ENCODE measurements at regions not wholly inside any gene's neighbourhood (a gene's known extent, or its start where the extent isn't known, plus 50 kb on each side); places are given as distances from the start of the nearest gene placed in this dataset.
"Not testable (repeated sequence)": the region's sequence is repeated elsewhere in the genome, so short reads cannot be mapped to it uniquely, and the experiment has no call there.

DNA sequence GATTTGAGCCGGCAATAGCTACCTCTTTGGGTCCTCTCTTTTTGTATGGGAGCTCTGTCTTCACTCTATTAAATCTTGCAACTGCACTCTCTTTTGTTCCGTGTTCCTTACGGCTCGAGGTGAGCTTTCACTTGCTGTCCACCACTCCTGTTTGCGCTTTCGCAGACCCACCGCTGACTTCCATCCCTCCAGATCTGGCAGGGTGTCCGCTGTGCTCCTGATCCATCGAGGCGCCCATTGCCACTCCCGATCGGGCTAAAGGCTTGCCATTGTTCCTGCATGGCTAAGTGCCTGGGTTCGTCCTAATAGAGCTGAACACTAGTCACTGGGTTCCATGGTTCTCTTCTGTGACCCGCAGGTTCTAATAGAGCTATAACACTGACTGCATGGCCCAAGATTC, 304.9 kb upstream of the MDFIC2 start:
- H3K36me3 Mint-ChIP-seq (ENCODE audit: low read depth); DNase-seq; CTCF ChIA-PET; H3K27me3 Mint-ChIP-seq; H3K4me3 Mint-ChIP-seq; H3K27ac Mint-ChIP-seq; POLR2A ChIA-PET; H3K9me3 Mint-ChIP-seq; H3K4me1 Mint-ChIP-seq: not testable (repeated sequence)

DNA sequence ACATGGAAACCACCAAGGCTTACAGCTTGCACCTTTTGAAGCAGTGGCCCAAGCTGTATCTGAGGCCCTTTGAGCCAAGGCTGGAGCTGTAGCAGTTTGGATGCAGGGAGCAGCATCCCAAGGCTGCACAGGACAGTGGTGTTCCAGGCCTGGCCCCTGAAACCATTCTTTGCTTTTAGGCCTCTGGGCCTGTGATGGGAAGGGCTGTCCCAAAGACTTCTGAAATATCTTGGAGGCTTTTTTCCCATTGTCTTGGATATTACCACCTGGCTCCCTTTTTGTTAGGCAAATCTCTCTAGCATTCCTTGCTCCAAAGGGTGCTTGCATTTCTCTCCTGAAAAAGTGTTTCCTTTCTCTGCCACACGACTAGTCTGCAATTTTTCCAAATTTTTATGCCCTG, 302.8 kb upstream of the MDFIC2 start:
- Mint-ChIP-seq H3K4me3 (no peak overlapping the region), H3K36me3 (ENCODE audit: low read depth) (no peaks in the 10 kb centered on the region), H3K27ac (no peak overlapping the region), H3K27me3 (peaks cover 7% of the 10 kb centered on the region), H3K4me1 (no peaks in the 10 kb centered on the region), H3K9me3 (no peaks in the 10 kb centered on the region)
- POLR2A ChIA-PET: no interaction called here
- CTCF ChIA-PET: no interaction called here
- no peak for DNase-seq

DNA sequence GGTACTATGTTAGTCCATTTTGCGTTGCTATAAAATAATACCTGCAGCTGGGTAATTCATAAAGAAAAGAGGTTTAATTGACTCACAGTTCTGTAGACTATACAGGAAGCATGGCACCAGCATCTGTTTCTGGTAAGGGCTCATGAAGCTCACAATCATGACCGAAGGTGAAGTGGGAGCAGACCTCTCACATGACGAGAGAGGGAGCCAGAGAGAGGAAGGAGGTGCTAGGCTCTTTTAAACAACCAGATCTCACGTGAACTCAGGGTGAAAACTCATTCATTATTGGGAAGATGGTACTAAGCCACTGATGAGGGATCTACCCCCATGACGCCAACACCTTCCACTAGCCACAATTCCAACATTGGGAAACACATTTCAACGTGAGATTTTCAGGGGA, 301.7 kb upstream of the MDFIC2 start:
- no peaks in the 10 kb centered on the region for H3K9me3 Mint-ChIP-seq
- peaks cover 1% of the 10 kb centered on the region for H3K27me3 Mint-ChIP-seq
- H3K36me3 Mint-ChIP-seq (ENCODE audit: low read depth): no peaks in the 10 kb centered on the region
- no peak overlapping the region for H3K27ac Mint-ChIP-seq
- no peak for DNase-seq
- CTCF ChIA-PET: no interaction called here
- POLR2A ChIA-PET: no interaction called here
- H3K4me1 Mint-ChIP-seq: no peaks in the 10 kb centered on the region
- H3K4me3 Mint-ChIP-seq: no peak overlapping the region

DNA sequence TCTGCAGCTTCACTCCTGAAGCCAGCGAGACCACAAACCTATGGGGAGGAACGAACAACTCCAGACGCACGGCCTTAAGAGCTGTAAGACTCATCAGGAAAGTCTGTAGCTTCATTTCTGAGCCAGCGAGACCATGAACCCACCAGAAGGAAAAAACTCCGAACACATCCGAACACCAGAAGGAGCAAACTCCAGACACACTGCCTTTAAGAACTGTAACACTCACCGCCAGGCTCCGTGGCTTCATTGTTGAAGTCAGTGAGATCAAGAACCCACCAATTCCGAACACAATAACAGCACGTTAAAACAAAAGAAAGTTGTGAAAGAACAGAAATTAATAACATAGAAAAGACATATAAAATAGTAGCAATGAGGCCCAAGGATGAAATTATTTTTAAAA, 300.5 kb upstream of the MDFIC2 start:
- Mint-ChIP-seq H3K27me3 (peaks cover 2% of the 10 kb centered on the region), H3K9me3 (no peaks in the 10 kb centered on the region), H3K27ac (no peak overlapping the region), H3K4me3 (no peak overlapping the region), H3K36me3 (ENCODE audit: low read depth) (no peaks in the 10 kb centered on the region), H3K4me1 (no peaks in the 10 kb centered on the region)
- CTCF ChIA-PET: no interaction called here
- POLR2A ChIA-PET: no interaction called here
- no peak for DNase-seq

DNA sequence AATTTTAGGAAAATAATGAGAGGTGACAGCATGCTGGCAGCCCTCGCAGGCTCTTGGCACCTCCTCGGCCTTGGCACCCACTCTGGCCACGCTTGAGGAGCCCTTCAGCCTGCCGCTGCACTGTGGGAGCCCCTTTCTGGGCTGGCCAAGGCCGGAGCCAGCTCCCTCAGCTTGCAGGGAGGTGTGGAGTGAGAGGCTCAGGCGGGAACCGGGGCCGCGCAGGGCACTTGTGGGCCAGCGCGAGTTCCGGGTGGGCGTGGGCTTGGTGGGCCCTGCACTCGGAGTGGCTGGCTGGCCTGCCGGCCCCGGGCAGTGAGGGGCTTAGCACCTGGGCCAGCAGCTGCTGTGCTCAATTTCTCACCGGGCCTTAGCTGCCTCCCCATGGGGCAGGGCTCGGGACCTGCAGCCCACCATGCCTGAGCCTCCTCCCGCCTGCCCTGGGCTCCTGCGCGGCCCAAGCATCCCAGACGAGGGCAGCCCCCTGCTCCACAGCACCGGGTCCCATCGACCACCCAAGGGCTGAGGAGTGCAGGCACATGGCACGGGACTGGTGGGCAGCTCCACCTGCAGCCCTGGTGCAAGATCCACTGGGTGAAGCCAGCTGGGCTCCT, 299.3 kb upstream of the MDFIC2 start:
- H3K27ac Mint-ChIP-seq; DNase-seq; H3K9me3 Mint-ChIP-seq; CTCF ChIA-PET; H3K4me1 Mint-ChIP-seq; H3K36me3 Mint-ChIP-seq (ENCODE audit: low read depth); H3K4me3 Mint-ChIP-seq; H3K27me3 Mint-ChIP-seq; POLR2A ChIA-PET: not testable (repeated sequence)

DNA sequence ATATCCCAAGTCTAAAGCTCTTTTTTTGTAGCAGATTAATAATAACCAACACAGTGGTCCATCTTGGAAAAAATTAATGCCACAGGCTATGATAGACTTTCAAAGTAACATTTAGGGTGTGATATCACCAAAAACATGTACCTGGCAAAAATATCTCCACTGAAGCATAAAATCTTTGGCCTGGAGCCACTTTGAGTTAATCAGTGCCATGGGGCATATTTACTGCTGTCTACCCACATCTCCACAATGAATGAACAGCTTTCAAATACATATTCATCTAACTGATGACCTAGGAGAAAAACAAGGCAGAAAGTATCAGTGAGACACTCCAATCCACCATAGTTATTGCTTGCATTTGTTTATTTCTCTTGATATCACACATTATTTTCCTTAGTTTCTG, 296.0 kb upstream of the MDFIC2 start:
- no peaks in the 10 kb centered on the region for H3K4me1 Mint-ChIP-seq
- DNase-seq: no peak
- no peaks in the 10 kb centered on the region for H3K36me3 Mint-ChIP-seq (ENCODE audit: low read depth)
- no peaks in the 10 kb centered on the region for H3K9me3 Mint-ChIP-seq
- ChIA-PET CTCF (no interaction called here), POLR2A (no interaction called here)
- peaks cover 6% of the 10 kb centered on the region for H3K27me3 Mint-ChIP-seq
- no peak overlapping the region for H3K27ac Mint-ChIP-seq
- no peak overlapping the region for H3K4me3 Mint-ChIP-seq

DNA sequence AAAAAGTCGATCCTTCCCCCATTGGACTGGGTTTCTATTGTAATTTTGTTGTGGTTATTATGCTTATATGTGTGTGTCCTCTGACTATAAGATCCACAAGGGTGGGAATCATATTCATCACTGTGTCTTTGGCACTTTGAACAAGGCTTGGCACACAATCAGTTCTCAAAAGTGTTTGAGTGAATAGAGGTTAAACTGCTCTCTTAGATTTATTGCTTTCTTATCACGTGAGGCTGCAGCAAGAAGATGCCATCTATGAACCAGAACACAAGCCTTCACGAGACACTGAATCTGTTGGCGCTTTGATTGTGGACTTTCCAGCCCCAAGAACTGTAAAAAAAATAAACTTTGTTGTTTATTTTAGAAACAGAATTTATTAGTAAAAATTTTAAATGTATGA, 295.0 kb upstream of the MDFIC2 start:
- Mint-ChIP-seq H3K27ac (no peak overlapping the region), H3K4me3 (no peak overlapping the region), H3K4me1 (no peaks in the 10 kb centered on the region), H3K9me3 (no peaks in the 10 kb centered on the region), H3K36me3 (ENCODE audit: low read depth) (no peaks in the 10 kb centered on the region), H3K27me3 (peaks cover 6% of the 10 kb centered on the region)
- ChIA-PET CTCF (no interaction called here), POLR2A (no interaction called here)
- no peak for DNase-seq

DNA sequence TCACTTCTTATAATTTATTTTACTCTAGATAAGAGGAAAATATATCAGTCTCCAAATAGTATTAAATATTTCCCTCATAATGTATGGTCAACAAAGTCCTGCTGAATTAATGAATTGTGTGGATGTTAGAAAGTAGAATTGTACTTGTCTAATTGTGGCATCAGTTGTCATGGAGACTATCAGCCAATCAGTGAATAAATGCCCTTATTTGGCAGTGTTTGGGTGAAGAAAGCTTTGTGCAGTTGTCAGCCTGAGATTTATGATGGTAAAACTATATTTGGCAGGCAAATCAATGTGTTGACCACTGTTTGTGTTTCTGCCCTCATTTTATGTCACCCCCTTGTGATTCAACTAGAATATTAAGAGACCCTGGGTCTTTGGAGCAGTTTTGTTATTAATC, 293.6 kb upstream of the MDFIC2 start:
- DNase-seq: no peak
- no peaks in the 10 kb centered on the region for H3K9me3 Mint-ChIP-seq
- no peaks in the 10 kb centered on the region for H3K4me1 Mint-ChIP-seq
- H3K4me3 Mint-ChIP-seq: no peak overlapping the region
- ChIA-PET POLR2A (no interaction called here), CTCF (no interaction called here)
- H3K27ac Mint-ChIP-seq: no peak overlapping the region
- H3K36me3 Mint-ChIP-seq (ENCODE audit: low read depth): no peaks in the 10 kb centered on the region
- peaks cover 6% of the 10 kb centered on the region for H3K27me3 Mint-ChIP-seq

DNA sequence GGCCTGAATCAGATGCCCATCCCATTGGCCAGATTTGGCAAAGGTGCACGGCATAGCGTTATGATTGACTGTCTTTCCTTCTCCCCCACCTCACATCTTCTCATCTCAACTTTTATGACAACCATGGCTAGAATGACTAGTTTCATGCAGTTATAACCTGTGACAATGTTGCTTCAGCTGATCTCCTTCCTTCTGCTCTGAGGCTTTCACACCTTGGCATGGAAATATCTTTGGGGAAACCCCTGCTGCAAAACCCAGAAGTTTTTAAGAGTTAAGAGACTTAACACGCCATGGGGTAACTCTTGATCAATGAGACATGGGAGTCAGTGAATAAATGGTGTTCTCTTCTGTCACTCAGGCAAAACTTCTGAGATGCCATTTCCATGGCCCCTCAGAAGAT, 290.7 kb upstream of the MDFIC2 start:
- POLR2A ChIA-PET: no interaction called here
- no peak overlapping the region for H3K27ac Mint-ChIP-seq
- H3K4me1 Mint-ChIP-seq: no peaks in the 10 kb centered on the region
- no peaks in the 10 kb centered on the region for H3K9me3 Mint-ChIP-seq
- no peak for DNase-seq
- CTCF ChIA-PET: no interaction called here
- no peak overlapping the region for H3K4me3 Mint-ChIP-seq
- no peaks in the 10 kb centered on the region for H3K36me3 Mint-ChIP-seq (ENCODE audit: low read depth)
- peaks cover 3% of the 10 kb centered on the region for H3K27me3 Mint-ChIP-seq

DNA sequence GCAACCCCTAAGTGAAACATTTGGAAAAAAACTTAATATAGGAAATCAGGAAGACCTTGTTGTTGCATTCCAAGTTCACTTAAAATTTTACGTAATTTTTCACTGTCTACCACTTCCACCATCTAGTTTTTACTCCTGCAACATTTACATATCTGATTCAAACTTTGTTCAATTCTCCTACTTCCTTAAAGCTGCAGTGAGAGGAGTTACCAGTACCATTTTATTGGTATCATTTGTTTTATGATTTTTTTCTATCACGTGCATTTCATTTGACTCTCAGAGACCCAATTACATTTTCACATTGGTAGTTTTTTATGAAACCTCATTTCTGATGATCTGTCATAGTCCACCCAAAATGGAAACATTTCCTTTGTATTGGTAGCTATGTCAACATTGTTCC, 284.9 kb upstream of the MDFIC2 start:
- no peaks in the 10 kb centered on the region for H3K9me3 Mint-ChIP-seq
- H3K4me3 Mint-ChIP-seq: no peak overlapping the region
- ChIA-PET POLR2A (no interaction called here), CTCF (no interaction called here)
- H3K36me3 Mint-ChIP-seq (ENCODE audit: low read depth): no peaks in the 10 kb centered on the region
- no peaks in the 10 kb centered on the region for H3K4me1 Mint-ChIP-seq
- no peak overlapping the region for H3K27ac Mint-ChIP-seq
- H3K27me3 Mint-ChIP-seq: peaks cover 2% of the 10 kb centered on the region
- DNase-seq: no peak

DNA sequence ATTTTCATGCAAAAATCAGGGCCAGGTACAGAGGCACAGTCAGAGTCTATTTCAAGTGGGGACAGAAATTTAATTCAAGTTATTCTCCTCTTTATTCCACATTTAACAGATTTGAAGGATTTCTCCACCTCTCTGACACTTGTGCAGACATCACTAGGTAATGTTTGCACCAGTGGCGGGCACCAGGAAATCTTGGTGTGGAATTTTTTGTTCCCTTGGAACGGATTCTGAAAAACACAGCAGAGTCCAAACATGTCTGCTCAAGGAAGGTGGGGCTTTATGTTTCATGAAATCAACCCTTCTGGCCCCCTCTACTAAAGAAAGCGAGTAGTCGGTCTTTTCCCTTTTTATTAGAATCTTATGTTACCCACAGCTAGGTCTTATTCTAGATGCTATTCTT, 271.2 kb upstream of the MDFIC2 start:
- no peaks in the 10 kb centered on the region for H3K36me3 Mint-ChIP-seq (ENCODE audit: low read depth)
- POLR2A ChIA-PET: no interaction called here

DNA sequence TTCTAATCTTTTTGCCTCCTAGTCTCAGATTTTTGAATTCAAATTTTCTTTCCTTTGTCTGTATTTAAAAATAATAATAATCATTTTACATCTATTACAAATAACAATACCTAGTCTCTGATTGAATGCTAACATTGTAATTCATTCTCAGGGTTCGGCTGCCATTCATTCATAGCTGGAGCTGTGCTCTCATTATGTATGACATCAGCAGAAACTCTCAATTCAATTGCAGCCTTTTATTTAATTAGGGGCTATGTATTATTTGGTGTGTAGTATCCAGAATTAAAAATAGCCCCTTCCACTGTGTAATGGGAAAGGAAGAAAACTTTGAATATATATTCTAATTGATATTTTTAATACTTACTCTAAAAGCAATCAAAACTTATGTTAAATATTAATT, 270.4 kb upstream of the MDFIC2 start:
- Mint-ChIP-seq H3K9me3 (no peaks in the 10 kb centered on the region), H3K27ac (no peak overlapping the region), H3K4me3 (no peak overlapping the region), H3K27me3 (peaks cover 17% of the 10 kb centered on the region), H3K36me3 (ENCODE audit: low read depth) (no peaks in the 10 kb centered on the region), H3K4me1 (no peaks in the 10 kb centered on the region)
- ChIA-PET POLR2A (no interaction called here), CTCF (no interaction called here)
- no peak for DNase-seq

More for the DNA sequence above, 271.2 kb upstream of the MDFIC2 start:
- Mint-ChIP-seq H3K4me3 (no peak overlapping the region), H3K9me3 (no peaks in the 10 kb centered on the region), H3K27me3 (peaks cover 13% of the 10 kb centered on the region), H3K4me1 (no peaks in the 10 kb centered on the region), H3K27ac (no peak overlapping the region)
- CTCF ChIA-PET: no interaction called here
- no peak for DNase-seq

DNA sequence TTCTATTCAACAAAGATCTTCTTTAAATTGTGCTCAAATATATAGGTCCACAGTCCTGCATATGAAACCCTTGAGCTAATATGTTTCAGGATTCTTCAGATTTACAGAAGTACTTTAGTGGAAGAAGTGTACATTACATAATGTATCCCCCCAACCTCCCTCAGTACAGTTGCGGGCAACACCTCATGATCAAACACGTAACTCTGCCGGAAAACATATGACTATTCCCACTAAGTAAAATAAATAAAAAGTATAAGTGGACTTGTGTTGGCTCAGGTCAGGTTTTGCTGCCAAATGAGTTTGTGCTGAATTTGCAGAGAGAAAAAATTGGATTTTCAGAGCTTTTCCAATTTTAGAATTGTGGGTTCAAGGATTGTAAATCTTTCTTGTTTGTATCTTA, 267.6 kb upstream of the MDFIC2 start:
- CTCF ChIA-PET: no interaction called here
- Mint-ChIP-seq H3K4me1 (no peaks in the 10 kb centered on the region), H3K36me3 (ENCODE audit: low read depth) (no peaks in the 10 kb centered on the region), H3K27me3 (peaks cover 13% of the 10 kb centered on the region), H3K27ac (no peak overlapping the region), H3K4me3 (no peak overlapping the region), H3K9me3 (no peaks in the 10 kb centered on the region)
- POLR2A ChIA-PET: no interaction called here
- DNase-seq: no peak

DNA sequence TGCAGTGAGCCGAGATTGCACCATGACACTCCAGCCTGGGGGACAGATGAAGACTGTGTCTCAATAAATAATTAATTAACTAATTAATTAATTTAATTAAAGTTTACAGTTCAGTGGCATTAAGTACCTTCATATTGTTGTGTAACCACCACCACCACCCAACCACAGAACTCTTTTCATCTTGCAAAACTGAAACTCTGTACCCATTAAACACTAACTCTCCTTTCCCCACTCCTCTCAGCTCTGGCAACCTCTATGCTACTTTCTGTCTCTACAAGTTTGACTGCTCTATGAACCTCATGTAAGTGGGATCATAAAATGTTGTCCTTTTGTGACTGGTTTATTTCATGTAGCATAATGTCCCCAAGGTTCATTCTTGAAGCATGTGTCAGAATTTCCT, 259.3 kb upstream of the MDFIC2 start:
- H3K9me3 Mint-ChIP-seq: no peaks in the 10 kb centered on the region
- H3K36me3 Mint-ChIP-seq (ENCODE audit: low read depth): no peaks in the 10 kb centered on the region
- H3K27ac Mint-ChIP-seq: no peak overlapping the region
- peaks cover 5% of the 10 kb centered on the region for H3K27me3 Mint-ChIP-seq
- no peak for DNase-seq
- no peak overlapping the region for H3K4me3 Mint-ChIP-seq
- POLR2A ChIA-PET: no interaction called here
- H3K4me1 Mint-ChIP-seq: no peaks in the 10 kb centered on the region
- CTCF ChIA-PET: no interaction called here

DNA sequence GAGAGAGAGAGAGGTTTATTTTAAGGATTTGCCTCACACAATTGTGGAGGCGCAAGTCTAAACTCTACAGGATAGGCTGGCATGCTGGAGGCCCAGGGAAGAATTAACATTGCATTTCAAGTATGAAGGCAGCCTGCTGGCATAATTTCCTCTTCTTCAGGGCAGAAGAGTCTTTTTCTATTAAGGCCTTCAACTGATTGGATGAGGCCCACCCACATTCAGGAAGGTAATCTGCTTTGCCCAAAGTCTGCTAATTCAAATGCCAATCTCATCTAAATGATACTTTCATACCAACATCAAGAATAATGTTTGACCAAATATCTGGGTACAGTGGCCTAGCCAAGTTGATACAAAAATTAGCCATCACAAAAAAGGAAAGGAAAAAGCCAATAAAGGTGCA, 258.1 kb upstream of the MDFIC2 start:
- DNase-seq: no peak
- Mint-ChIP-seq H3K9me3 (no peaks in the 10 kb centered on the region), H3K36me3 (ENCODE audit: low read depth) (no peaks in the 10 kb centered on the region), H3K27ac (no peak overlapping the region), H3K4me1 (no peaks in the 10 kb centered on the region), H3K27me3 (peaks cover 2% of the 10 kb centered on the region), H3K4me3 (no peak overlapping the region)
- ChIA-PET POLR2A (no interaction called here), CTCF (no interaction called here)
